ENCODE measurements at regions not wholly inside any gene's neighbourhood (a gene's known extent, or its start where the extent isn't known, plus 50 kb on each side); places are given as distances from the start of the nearest gene placed in this dataset.

GRCh38 chr14:33855672-33856071 lies 95.2 kb downstream of the EGLN3 start:
- H3K4me3 ChIP-seq, result no peak overlapping the region
- WGBS (ENCODE audit: missing lambda C conversion rate), result 70% methylated on average over 3 of the region's 3 CpGs
- no peak for TF ChIP-seq RCOR1 (IDR thresholded peaks at IDR 0.05; ENCODE audit: low read depth, low read length)
- no peak for FAIRE-seq
- no peak for ATAC-seq
- no peak overlapping the region for H3K27ac ChIP-seq
- H3K9me3 ChIP-seq, result no peaks in the 10 kb centered on the region
- H3K4me2 ChIP-seq, result no peak overlapping the region
- ChIA-PET CTCF (interaction anchor here (1.6 kb wide), 2 partner anchors 10 to 446 kb away, joined by 4 read pairs; no protein-coding TSS in a partner anchor), POLR2A (interaction anchor here (0.5 kb wide), 1 partner anchor 651 kb away, joined by 9 read pairs; no protein-coding TSS in a partner anchor)
- no peak for DNase-seq (ENCODE audit: low read depth in 1 of 2, low spot score in 1 of 2)
- no peaks in the 10 kb centered on the region for H3K4me1 ChIP-seq

Measured in A549 (cell line).